Keratinocyte (primary cell): ENCODE measurements at regions not wholly inside any gene's neighbourhood (a gene's known extent, or its start where the extent isn't known, plus 50 kb on each side); places are given as distances from the start of the nearest gene placed in this dataset.

Source experiments
- DNase-seq: peaks from one replicate; pipeline ENCODE4 v3.0.0-alpha.2; 2011; ENCODE audit warnings: low read depth, missing footprints, low spot score
- FAIRE-seq: peaks from 2 replicates; lab custom pipeline; 2011; peaks lifted over from hg19 to GRCh38; lab: Jason Lieb, UNC
- H2AFZ ChIP-seq: 2 replicates; pipeline ENCODE4 v1.6.0; 2012; ENCODE audit warnings: low read length, control low read depth, inconsistent platforms; ENCODE audit not compliant: control insufficient read depth
- H3K27ac ChIP-seq: 2 replicates; pipeline ENCODE4 v1.5.1; 2011; ENCODE audit warnings: low read length; ENCODE audit not compliant: control insufficient read depth, insufficient read depth
- H3K27me3 ChIP-seq: 3 replicates; pipeline ENCODE4 v1.6.0; 2011; ENCODE audit warnings: low read length; ENCODE audit not compliant: control insufficient read depth, insufficient read depth; ENCODE audit errors: extremely low read depth
- H3K36me3 ChIP-seq, 2 experiments: 2 replicates in 1 of 2; 3 replicates in 1 of 2; pipeline ENCODE4 v1.5.1; 2011; ENCODE audit warnings: low read length in 2 of 2, mild to moderate bottlenecking in 1 of 2; ENCODE audit not compliant: control insufficient read depth in 2 of 2, insufficient read depth in 2 of 2; ENCODE audit errors: extremely low read depth in 1 of 2
- H3K4me1 ChIP-seq: 3 replicates; pipeline ENCODE4 v1.5.1; 2011; ENCODE audit warnings: low read length; ENCODE audit not compliant: control insufficient read depth, insufficient read depth; ENCODE audit errors: extremely low read depth
- H3K4me2 ChIP-seq: 3 replicates; pipeline ENCODE4 v1.6.0; 2011; ENCODE audit warnings: low read depth, low read length; ENCODE audit not compliant: control insufficient read depth, insufficient read depth; ENCODE audit errors: extremely low read depth
- H3K4me3 ChIP-seq, 3 experiments: fragments of 200-600 bp in 1 of 3; sonication (generic) in 1 of 3; 2 replicates in 2 of 3; 3 replicates in 1 of 3; pipeline ENCODE4 v1.5.1; 2011 to 2016; ENCODE audit warnings: low read length in 3 of 3, mild to moderate bottlenecking in 3 of 3, control low read depth in 2 of 3, inconsistent platforms in 1 of 3, low read depth in 1 of 3, mixed read lengths in 1 of 3, mixed run types in 1 of 3, moderate library complexity in 1 of 3; ENCODE audit not compliant: control insufficient read depth in 2 of 3, insufficient read depth in 2 of 3; ENCODE audit errors: extremely low read depth in 1 of 3
- H3K79me2 ChIP-seq: 2 replicates; pipeline ENCODE4 v1.6.0; 2012; ENCODE audit warnings: low read length; ENCODE audit not compliant: control insufficient read depth, insufficient read depth
- H3K9ac ChIP-seq: 3 replicates; pipeline ENCODE4 v1.6.0; 2011; ENCODE audit warnings: low read length; ENCODE audit not compliant: control insufficient read depth, insufficient read depth; ENCODE audit errors: extremely low read depth
- H3K9me1 ChIP-seq: 3 replicates; pipeline ENCODE4 v1.6.0; 2011; ENCODE audit warnings: low read length; ENCODE audit not compliant: control insufficient read depth, insufficient read depth; ENCODE audit errors: extremely low read depth
- H3K9me3 ChIP-seq: 2 replicates; pipeline ENCODE4 v1.5.1; 2012; ENCODE audit warnings: low read depth, low read length; ENCODE audit not compliant: control insufficient read depth
- H4K20me1 ChIP-seq: 3 replicates; pipeline ENCODE4 v1.6.0; 2011; ENCODE audit warnings: low read length; ENCODE audit not compliant: control insufficient read depth, insufficient read depth; ENCODE audit errors: extremely low read depth
- EZH2 ChIP-seq: IDR thresholded peaks from one replicate; pipeline ENCODE4 v1.6.1; 2012; ENCODE audit warnings: inconsistent platforms, mild to moderate bottlenecking, low read length, moderate library complexity
- dilution Hi-C: fragments of 300-500 bp; cut with MboI; formaldehyde crosslinking; loops from one replicate; pipeline ENCODE4 v1.7.0; 2020; ENCODE audit warnings: low sequenced_read_pairs; ENCODE audit not compliant: extremely low pct_ligation_motif_present
- TF ChIP-seq, protein P1 (sequence below), 3 experiments: IDR thresholded peaks in 1 of 3; conservative IDR thresholded peaks in 1 of 3; optimal IDR thresholded peaks in 1 of 3; 2 replicates in 2 of 3; 3 replicates in 1 of 3; pipeline versions ENCODE3 to v1.5.1; 2011; ENCODE audit warnings: low read length in 3 of 3, mild to moderate bottlenecking in 3 of 3, moderate library complexity in 2 of 3, control low read depth in 1 of 3, inconsistent platforms in 1 of 3; ENCODE audit not compliant: insufficient read depth in 2 of 3; ENCODE audit errors: extremely low read depth in 1 of 3

DNA sequence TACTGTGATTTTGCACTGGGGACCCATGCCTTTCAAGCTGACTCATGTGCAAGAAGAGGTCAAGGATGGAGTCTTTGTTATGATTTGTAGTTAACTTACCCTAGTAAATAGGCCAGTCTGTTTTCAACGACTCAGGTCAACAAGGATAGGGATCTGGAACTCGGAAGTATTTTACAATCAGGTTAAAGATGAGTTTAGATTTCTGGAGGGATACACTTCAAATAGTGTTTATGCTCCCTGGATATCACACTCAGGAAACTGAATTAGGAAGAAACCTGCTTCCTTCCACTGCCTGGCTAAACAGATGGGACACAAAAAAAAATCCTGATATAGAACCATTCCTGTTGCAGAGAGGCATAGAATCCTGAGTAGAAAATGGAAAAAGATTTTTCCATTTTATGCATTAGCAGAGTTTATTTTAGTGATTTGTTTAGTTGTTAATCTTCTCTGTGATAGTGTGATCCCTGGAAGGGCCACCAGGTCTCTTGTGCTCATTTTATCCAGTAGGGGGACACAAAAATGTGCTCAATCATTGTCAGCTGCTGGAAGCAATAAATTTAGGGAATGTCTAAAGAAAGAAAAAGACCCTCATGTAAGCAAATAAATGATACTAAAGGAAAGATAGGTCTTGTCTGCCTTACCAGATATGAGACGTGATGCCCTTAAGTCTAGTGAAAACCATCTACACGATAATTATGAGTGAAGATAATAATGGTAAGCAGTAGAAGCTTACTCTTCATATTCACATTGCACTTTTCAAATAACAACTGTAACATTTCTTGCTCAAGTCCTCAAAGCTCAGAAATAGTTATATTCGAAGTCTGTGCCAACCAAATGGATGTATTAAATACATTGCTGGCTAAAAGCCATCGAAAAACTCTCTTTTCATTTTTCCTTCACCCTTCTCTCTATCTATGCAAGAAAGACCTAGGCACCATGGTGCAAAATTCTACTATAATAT is 452.1 kb upstream of the KCNMB2 start:
- TF ChIP-seq, protein P1, sequence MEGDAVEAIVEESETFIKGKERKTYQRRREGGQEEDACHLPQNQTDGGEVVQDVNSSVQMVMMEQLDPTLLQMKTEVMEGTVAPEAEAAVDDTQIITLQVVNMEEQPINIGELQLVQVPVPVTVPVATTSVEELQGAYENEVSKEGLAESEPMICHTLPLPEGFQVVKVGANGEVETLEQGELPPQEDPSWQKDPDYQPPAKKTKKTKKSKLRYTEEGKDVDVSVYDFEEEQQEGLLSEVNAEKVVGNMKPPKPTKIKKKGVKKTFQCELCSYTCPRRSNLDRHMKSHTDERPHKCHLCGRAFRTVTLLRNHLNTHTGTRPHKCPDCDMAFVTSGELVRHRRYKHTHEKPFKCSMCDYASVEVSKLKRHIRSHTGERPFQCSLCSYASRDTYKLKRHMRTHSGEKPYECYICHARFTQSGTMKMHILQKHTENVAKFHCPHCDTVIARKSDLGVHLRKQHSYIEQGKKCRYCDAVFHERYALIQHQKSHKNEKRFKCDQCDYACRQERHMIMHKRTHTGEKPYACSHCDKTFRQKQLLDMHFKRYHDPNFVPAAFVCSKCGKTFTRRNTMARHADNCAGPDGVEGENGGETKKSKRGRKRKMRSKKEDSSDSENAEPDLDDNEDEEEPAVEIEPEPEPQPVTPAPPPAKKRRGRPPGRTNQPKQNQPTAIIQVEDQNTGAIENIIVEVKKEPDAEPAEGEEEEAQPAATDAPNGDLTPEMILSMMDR (optimal IDR thresholded peaks at IDR 0.05 in 1 of 3, IDR thresholded peaks at IDR 0.05 in 1 of 3, conservative IDR thresholded peaks at IDR 0.05 in 1 of 3; ENCODE audit: extremely low read depth in 1 of 3, insufficient read depth in 2 of 3, low read length in 3 of 3): peak; percentile 27 to 33 (median 27)
- no peak for TF ChIP-seq EZH2
- dilution Hi-C loops: no loop called here
- no peaks in the 10 kb centered on the region for H4K20me1 ChIP-seq
- H3K4me1 ChIP-seq: no peaks in the 10 kb centered on the region
- H2AFZ ChIP-seq: no peak overlapping the region
- FAIRE-seq (no peak), DNase-seq (no peak)
- no peak overlapping the region for H3K4me3 ChIP-seq
- no peaks in the 10 kb centered on the region for H3K9me3 ChIP-seq
- H3K27me3 ChIP-seq: no peaks in the 10 kb centered on the region
- no peaks in the 10 kb centered on the region for H3K9me1 ChIP-seq
- H3K9ac ChIP-seq: no peak overlapping the region
- H3K4me2 ChIP-seq: no peak overlapping the region
- H3K79me2 ChIP-seq: no peaks in the 10 kb centered on the region
- H3K36me3 ChIP-seq: no peaks in the 10 kb centered on the region
- no peak overlapping the region for H3K27ac ChIP-seq

DNA sequence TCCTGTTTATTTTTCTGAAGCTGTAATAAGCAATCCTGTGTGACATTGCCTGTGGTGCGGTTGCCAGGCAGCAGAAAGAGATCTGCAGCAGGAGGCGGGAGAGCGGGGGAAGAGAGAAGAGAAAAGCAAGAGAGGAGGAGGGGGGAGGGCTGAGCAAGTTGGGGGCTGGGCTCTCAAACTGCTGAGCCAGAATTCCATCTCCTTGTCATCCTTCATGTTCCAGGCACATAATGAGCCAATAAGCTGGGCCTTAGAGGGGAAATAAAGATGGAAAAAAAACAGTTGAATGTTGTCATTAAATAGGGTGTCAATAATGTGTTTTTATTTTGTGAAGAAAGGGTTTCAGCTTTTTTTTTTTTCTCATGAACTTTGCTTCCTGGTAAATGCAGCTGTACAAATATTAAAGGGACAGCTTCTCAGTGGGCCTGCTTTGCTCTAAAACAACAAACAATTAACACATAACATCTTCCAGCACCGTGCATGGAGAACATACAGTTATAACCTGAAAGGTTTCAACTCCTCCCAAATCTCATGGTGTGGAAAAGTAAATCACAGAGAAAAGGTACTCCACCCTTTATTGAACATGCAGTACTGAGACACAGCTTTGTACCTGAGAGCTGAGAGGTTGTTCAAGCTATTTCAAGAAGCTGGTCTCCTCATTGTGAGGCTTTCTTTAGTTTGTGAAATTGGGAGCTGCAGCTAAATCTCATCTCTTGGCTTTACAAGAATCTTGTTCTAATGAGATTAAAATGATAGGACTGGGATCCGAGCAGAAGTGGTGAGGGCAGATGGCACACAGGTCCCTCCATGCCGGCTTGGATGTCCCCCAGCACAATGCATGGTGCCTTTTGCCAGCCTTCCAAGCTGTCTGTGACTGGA is 451.1 kb upstream of the KCNMB2 start:
- Histone ChIP-seq H2AFZ (no peak overlapping the region), H3K27ac (no peak overlapping the region), H3K9me3 (no peaks in the 10 kb centered on the region), H3K27me3 (no peaks in the 10 kb centered on the region), H3K4me1 (no peaks in the 10 kb centered on the region), H4K20me1 (no peaks in the 10 kb centered on the region), H3K79me2 (no peaks in the 10 kb centered on the region), H3K4me3 (no peak overlapping the region), H3K9ac (no peak overlapping the region), H3K36me3 (no peaks in the 10 kb centered on the region), H3K4me2 (no peak overlapping the region), H3K9me1 (no peaks in the 10 kb centered on the region)
- no peak for FAIRE-seq
- dilution Hi-C loops: no loop called here
- DNase-seq: no peak
- TF ChIP-seq, protein P1 (optimal IDR thresholded peaks at IDR 0.05 in 1 of 3, IDR thresholded peaks at IDR 0.05 in 1 of 3, conservative IDR thresholded peaks at IDR 0.05 in 1 of 3; ENCODE audit: extremely low read depth in 1 of 3, insufficient read depth in 2 of 3, low read length in 3 of 3): no peak
- no peak for TF ChIP-seq EZH2
